ENCODE measurements at regions not wholly inside any gene's neighbourhood (a gene's known extent, or its start where the extent isn't known, plus 50 kb on each side); places are given as distances from the start of the nearest gene placed in this dataset.

DNA sequence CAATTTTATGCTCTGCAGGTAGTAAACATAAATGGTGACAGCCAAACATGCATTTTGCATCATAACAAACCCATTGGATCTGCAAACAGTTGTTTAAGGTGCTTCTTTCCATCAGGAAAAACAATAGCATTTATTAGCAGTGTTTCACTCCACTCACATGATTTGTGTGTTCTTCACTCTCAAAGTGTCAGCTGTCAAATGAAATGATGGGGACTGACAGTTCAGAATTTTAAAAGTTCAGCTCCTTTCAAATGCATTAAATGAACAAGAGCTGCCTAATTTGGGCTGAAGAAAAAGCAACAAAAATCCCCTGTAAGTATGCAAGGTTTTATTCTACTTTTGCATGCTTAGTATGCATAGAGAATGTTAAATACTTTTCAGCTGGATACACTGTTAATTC lies 145.2 kb upstream of the CDIN1 start:
- Histone ChIP-seq H3K36me3 (no peaks in the 10 kb centered on the region), H3K4me3 (no peak overlapping the region), H3K27me3 (no peaks in the 10 kb centered on the region), H3K27ac (no peak overlapping the region), H3K4me1 (no peaks in the 10 kb centered on the region), H3K9me3 (no peaks in the 10 kb centered on the region)
- no peak for DNase-seq (ENCODE audit: low spot score in 2 of 2)
- TF ChIP-seq EP300 (IDR thresholded peaks at IDR 0.05) (no peak), CTCF (IDR thresholded peaks at IDR 0.05) (no peak), POLR2A (IDR thresholded peaks at IDR 0.05) (no peak)

DNA sequence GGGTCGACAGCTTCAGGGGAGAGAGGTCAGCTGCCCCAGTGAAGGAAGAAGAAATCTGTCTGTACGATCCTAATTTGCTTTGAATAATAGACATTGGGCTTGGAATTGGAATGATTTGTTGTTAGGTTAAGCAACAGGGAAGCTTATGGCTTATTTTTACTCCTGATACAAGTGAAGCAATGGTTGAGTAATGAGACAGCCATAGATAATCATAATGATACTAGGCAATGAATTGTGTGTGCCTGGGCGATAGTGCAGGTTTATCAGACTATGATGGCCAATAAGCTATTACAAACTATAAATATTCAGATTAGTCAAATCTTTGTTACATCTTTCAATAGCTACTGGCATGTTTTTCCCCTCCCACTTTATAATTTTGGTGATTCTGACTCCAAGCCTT lies 140.9 kb upstream of the CDIN1 start:
- DNase-seq (ENCODE audit: low spot score in 2 of 2) = no peak
- 60 to 69% methylated on average over 3 of the region's 3 CpGs for WGBS, 2 donors
- TF ChIP-seq EP300 (IDR thresholded peaks at IDR 0.05) (no peak), CTCF (IDR thresholded peaks at IDR 0.05) (no peak), POLR2A (IDR thresholded peaks at IDR 0.05) (no peak)
- no peak overlapping the region for H3K27ac ChIP-seq
- H3K4me1 ChIP-seq = no peaks in the 10 kb centered on the region
- H3K27me3 ChIP-seq = no peaks in the 10 kb centered on the region
- no peak overlapping the region for H3K4me3 ChIP-seq
- H3K36me3 ChIP-seq = no peaks in the 10 kb centered on the region
- H3K9me3 ChIP-seq = no peaks in the 10 kb centered on the region

DNA sequence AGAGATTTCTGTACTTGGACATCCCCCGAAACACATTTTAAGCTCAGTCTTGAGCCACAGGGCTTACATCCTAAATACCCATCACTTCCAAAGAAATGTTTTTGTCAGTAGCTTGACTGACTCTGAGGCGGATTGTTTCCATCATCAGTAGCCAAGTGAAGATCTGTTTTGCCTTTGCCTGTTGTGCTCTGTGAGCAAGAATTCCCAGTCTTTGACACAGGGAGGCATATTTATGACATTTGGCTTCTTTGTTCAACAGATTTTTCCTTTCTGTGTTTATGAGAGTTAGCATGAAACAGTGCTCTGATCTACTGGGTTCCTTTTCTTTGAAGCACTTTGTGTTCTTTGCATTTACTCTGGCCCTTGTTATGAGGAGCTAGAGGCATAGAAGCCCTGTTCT lies 132.1 kb upstream of the CDIN1 start:
- H3K27ac ChIP-seq = no peak overlapping the region

DNA sequence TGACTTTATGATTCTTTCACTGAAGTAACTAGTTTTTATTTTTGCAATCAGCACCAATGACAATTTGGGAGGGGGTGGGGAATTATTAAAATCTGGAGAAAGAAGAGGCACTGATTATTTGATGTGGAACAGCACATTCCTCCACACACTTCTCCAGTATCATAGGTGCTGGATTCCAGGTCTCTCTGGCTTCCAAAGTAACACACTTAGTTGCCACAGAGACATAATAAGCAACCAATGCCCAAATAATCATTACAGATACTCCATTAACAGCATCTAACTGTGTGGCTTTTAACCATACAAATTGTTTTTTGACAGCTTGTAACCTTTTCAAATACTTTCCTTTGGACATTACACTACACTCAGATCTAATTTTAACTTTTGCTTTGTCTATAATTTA lies 131.0 kb upstream of the CDIN1 start:
- Histone ChIP-seq H3K27me3 (no peaks in the 10 kb centered on the region), H3K4me1 (no peaks in the 10 kb centered on the region), H3K27ac (no peak overlapping the region), H3K4me3 (no peak overlapping the region), H3K36me3 (no peaks in the 10 kb centered on the region), H3K9me3 (no peaks in the 10 kb centered on the region)
- no peak for DNase-seq (ENCODE audit: low spot score in 2 of 2)
- TF ChIP-seq POLR2A (IDR thresholded peaks at IDR 0.05) = no peak
- TF ChIP-seq EP300 (IDR thresholded peaks at IDR 0.05) = no peak
- no peak for TF ChIP-seq CTCF (IDR thresholded peaks at IDR 0.05)

More for the DNA sequence above, 132.1 kb upstream of the CDIN1 start:
- no peak overlapping the region for H3K4me3 ChIP-seq
- no peak for TF ChIP-seq CTCF (IDR thresholded peaks at IDR 0.05)
- TF ChIP-seq POLR2A (IDR thresholded peaks at IDR 0.05) = no peak
- TF ChIP-seq EP300 (IDR thresholded peaks at IDR 0.05) = no peak
- no peak for DNase-seq (ENCODE audit: low spot score in 2 of 2)
- H3K4me1 ChIP-seq = no peaks in the 10 kb centered on the region
- H3K9me3 ChIP-seq = no peaks in the 10 kb centered on the region
- WGBS, 2 donors = 89 to 96% methylated on average over 2 of the region's 2 CpGs
- no peaks in the 10 kb centered on the region for H3K36me3 ChIP-seq
- no peaks in the 10 kb centered on the region for H3K27me3 ChIP-seq

DNA sequence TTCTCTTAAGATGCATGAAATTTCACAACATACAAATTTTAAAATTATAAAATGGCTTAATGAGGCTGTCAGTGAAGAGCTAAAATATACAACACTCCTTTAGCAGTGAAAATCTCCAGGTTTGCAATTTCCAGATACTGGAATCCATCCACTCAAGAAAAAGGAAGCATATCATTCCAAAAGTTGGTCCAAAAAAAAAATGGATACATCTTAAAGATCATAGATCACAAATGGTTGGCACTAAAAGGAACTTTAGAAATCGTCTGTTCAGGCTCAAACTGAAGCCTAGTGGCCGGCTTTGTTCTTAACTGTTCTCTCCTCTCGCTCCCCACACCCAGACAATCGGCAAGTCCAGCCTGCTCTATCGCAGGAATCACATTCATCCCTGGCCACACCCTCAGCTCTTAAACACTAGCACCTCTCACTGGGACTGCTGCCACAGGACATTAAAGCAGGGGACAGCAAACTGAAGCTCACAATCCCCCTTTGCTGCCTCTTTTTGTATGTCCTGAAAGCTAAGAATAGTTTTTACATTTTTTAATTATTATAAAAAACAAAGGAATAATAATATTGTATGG lies 130.3 kb upstream of the CDIN1 start:
- WGBS, 2 donors = 48 to 56% methylated on average over 5 of the region's 5 CpGs
- no peak for TF ChIP-seq CTCF (IDR thresholded peaks at IDR 0.05)
- no peak for TF ChIP-seq EP300 (IDR thresholded peaks at IDR 0.05)
- no peak for TF ChIP-seq POLR2A (IDR thresholded peaks at IDR 0.05)
- no peaks in the 10 kb centered on the region for H3K9me3 ChIP-seq
- H3K27ac ChIP-seq = no peak overlapping the region
- H3K4me3 ChIP-seq = no peak overlapping the region
- H3K27me3 ChIP-seq = no peaks in the 10 kb centered on the region
- no peaks in the 10 kb centered on the region for H3K4me1 ChIP-seq
- no peaks in the 10 kb centered on the region for H3K36me3 ChIP-seq
- no peak for DNase-seq (ENCODE audit: low spot score in 2 of 2)

Measured in tibial nerve (tissue), 4 donors.